SU-DHL-6 (cell line): ENCODE measurements at regions not wholly inside any gene's neighbourhood (a gene's known extent, or its start where the extent isn't known, plus 50 kb on each side); places are given as distances from the start of the nearest gene placed in this dataset.

Experiments used
- EZH2phosphoT487 ChIP-seq: fragments of 200-600 bp; sonication (generic), shearing (Covaris generic); conservative IDR thresholded peaks from 2 replicates; pipeline ENCODE4 v1.6.1; 2018; ENCODE audit warnings: mild to moderate bottlenecking, antibody characterized with exemption, low read length, moderate library complexity, mixed read lengths
- TF ChIP-seq, protein P1 (sequence below): fragments of 200-600 bp; sonication (generic); IDR thresholded peaks from one replicate; pipeline ENCODE4 v1.5.1; 2017; ENCODE audit warnings: antibody characterized with exemption, mild to moderate bottlenecking, low read length, moderate library complexity; ENCODE audit not compliant: insufficient read depth, poor library complexity, severe bottlenecking

DNA sequence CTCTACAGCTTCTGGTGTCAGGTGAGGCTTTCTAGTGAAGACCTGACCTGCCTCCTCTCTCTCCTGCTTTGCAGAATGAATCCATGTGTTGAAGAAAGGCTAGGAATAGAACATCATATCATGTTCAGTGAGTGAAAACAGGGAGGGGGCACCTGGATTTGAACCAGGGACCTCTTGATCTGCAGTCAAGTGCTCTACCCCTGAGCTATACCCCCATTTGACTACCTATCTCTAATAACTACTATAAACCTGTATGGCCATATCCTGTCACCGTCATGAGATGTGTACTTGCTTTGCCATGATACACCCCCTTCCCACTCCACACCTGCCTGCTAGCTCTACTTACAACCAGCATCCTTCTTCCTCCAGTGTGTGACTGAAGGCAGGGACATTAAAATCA, 91.3 kb upstream of the ZNF746 start:
- TF ChIP-seq, protein P1, sequence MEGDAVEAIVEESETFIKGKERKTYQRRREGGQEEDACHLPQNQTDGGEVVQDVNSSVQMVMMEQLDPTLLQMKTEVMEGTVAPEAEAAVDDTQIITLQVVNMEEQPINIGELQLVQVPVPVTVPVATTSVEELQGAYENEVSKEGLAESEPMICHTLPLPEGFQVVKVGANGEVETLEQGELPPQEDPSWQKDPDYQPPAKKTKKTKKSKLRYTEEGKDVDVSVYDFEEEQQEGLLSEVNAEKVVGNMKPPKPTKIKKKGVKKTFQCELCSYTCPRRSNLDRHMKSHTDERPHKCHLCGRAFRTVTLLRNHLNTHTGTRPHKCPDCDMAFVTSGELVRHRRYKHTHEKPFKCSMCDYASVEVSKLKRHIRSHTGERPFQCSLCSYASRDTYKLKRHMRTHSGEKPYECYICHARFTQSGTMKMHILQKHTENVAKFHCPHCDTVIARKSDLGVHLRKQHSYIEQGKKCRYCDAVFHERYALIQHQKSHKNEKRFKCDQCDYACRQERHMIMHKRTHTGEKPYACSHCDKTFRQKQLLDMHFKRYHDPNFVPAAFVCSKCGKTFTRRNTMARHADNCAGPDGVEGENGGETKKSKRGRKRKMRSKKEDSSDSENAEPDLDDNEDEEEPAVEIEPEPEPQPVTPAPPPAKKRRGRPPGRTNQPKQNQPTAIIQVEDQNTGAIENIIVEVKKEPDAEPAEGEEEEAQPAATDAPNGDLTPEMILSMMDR: no peak
- TF ChIP-seq EZH2phosphoT487: no peak
